SK-N-SH (cell line): ENCODE measurements at regions not wholly inside any gene's neighbourhood (a gene's known extent, or its start where the extent isn't known, plus 50 kb on each side); places are given as distances from the start of the nearest gene placed in this dataset.
A peak's percentile ranks its signal among the peaks of the same experiment; 100 is the strongest.

ENCODE experiments used
- CTCF ChIA-PET: fragments of 300-600, 350-600 bp; formaldehyde crosslinking; extraction: SDS; loops from one replicate; lab custom pipeline; 2021; lab: Yijun Ruan, JAX
- POLR2A ChIA-PET: fragments of 350-600 bp; sonication (Branson Sonifier 250); formaldehyde crosslinking; extraction: SDS; loops from one replicate; lab custom pipeline; 2020; ENCODE audit warnings: antibody characterized with exemption, inconsistent platforms; lab: Yijun Ruan, JAX
- DNase-seq: peaks from one replicate; pipeline ENCODE4 v3.0.0; 2012
- H2AFZ ChIP-seq: fragments of 200-600 bp; sonication (generic); 2 replicates; pipeline ENCODE4 v1.8.1; 2016; ENCODE audit warnings: antibody characterized with exemption, mild to moderate bottlenecking, low read depth
- H3F3A ChIP-seq: fragments of 200-600 bp; sonication (generic); replicated peaks from 2 replicates; pipeline ENCODE3; 2016; ENCODE audit warnings: antibody characterized with exemption, mild to moderate bottlenecking; ENCODE audit not compliant: insufficient read depth
- H3K27ac ChIP-seq, 2 experiments: fragments of 200-500 bp in 1 of 2; fragments of 200-600 bp in 1 of 2; sonication (Bioruptor generic) in 1 of 2; sonication (generic), shearing (Covaris generic) in 1 of 2; 2 replicates each; pipeline versions ENCODE4 v1.5.1 to v1.6.1; 2014 to 2016; ENCODE audit warnings: low read depth in 2 of 2, inconsistent platforms in 1 of 2, low read length in 1 of 2, mild to moderate bottlenecking in 1 of 2, mixed read lengths in 1 of 2
- H3K27me3 ChIP-seq: fragments of 200-600 bp; sonication (generic), shearing (Covaris generic); 2 replicates; pipeline ENCODE4 v1.6.1; 2016; ENCODE audit warnings: mixed run types; ENCODE audit not compliant: insufficient read depth
- H3K36me3 ChIP-seq, 2 experiments: fragments of 200-500 bp in 1 of 2; fragments of 200-600 bp in 1 of 2; sonication (Bioruptor generic) in 1 of 2; sonication (generic) in 1 of 2; replicated peaks in 1 of 2; 2 replicates each; pipeline versions ENCODE3 to v1.5.1; 2014 to 2016; ENCODE audit warnings: low read length in 1 of 2, mild to moderate bottlenecking in 1 of 2; ENCODE audit not compliant: insufficient read depth in 2 of 2, control insufficient read depth in 1 of 2
- H3K4me1 ChIP-seq, 2 experiments: fragments of 200-500 bp in 1 of 2; fragments of 200-600 bp in 1 of 2; sonication (Bioruptor generic) in 1 of 2; sonication (generic), shearing (Covaris generic) in 1 of 2; 2 replicates each; pipeline versions ENCODE4 v1.5.1 to v1.6.1; 2014 to 2016; ENCODE audit warnings: low read depth in 1 of 2, low read length in 1 of 2, mixed run types in 1 of 2; ENCODE audit not compliant: insufficient read depth in 2 of 2, control insufficient read depth in 1 of 2
- H3K4me2 ChIP-seq: fragments of 200-600 bp; sonication (generic), shearing (Covaris generic); 2 replicates; pipeline ENCODE4 v1.6.1; 2017; ENCODE audit warnings: mixed run types
- H3K4me3 ChIP-seq, 2 experiments: fragments of 200-500 bp in 1 of 2; fragments of 200-600 bp in 1 of 2; sonication (Bioruptor generic) in 1 of 2; sonication (generic), shearing (Covaris generic) in 1 of 2; 2 replicates each; pipeline versions ENCODE4 v1.5.1 to v1.8.1; 2014 to 2016; ENCODE audit warnings: low read depth in 2 of 2, inconsistent platforms in 1 of 2, low read length in 1 of 2, mild to moderate bottlenecking in 1 of 2, mixed read lengths in 1 of 2, moderate library complexity in 1 of 2
- H3K79me2 ChIP-seq: fragments of 200-600 bp; sonication (generic); 2 replicates; pipeline ENCODE4 v1.8.1; 2017; ENCODE audit warnings: mild to moderate bottlenecking; ENCODE audit not compliant: insufficient read depth
- H3K9ac ChIP-seq: fragments of 200-600 bp; sonication (generic); 2 replicates; pipeline ENCODE4 v1.6.1; 2017; ENCODE audit warnings: mixed run types
- H3K9me2 ChIP-seq: fragments of 200-600 bp; sonication (generic); 2 replicates; pipeline ENCODE4 v1.6.1; 2017; ENCODE audit warnings: mixed run types
- H3K9me3 ChIP-seq: fragments of 200-600 bp; sonication (generic); 2 replicates; pipeline ENCODE4 v1.6.1; 2017; ENCODE audit warnings: mixed run types, mild to moderate bottlenecking, moderate library complexity
- H4K20me1 ChIP-seq: fragments of 200-600 bp; sonication (generic); 2 replicates; pipeline ENCODE4 v1.6.1; 2017; ENCODE audit warnings: mild to moderate bottlenecking, mixed run types; ENCODE audit not compliant: insufficient read depth
- CHD2 ChIP-seq: fragments of 150-350 bp; IDR thresholded peaks from 2 replicates; pipeline ENCODE4 v1.6.1; 2018; ENCODE audit warnings: low read length; ENCODE audit not compliant: partially characterized antibody
- CTCF ChIP-seq: fragments of 200-600 bp; sonication (generic); IDR thresholded peaks from 2 replicates; pipeline ENCODE4 v1.6.1; 2017; ENCODE audit warnings: antibody characterized with exemption, mild to moderate bottlenecking, moderate library complexity
- ELF1 ChIP-seq: IDR thresholded peaks from 2 replicates; pipeline ENCODE4 v1.4.0; 2012
- EP300 ChIP-seq, 2 experiments: IDR thresholded peaks; 2 replicates each; pipeline versions ENCODE4 v1.4.0 to v1.6.1; 2012; ENCODE audit warnings: borderline replicate concordance in 1 of 2, low read depth in 1 of 2, low read length in 1 of 2
- EZH2phosphoT487 ChIP-seq: fragments of 200-600 bp; sonication (generic); IDR thresholded peaks from 2 replicates; pipeline ENCODE4 v1.6.1; 2017; ENCODE audit warnings: low read depth, mixed run types, mild to moderate bottlenecking, antibody characterized with exemption, moderate library complexity, borderline replicate concordance
- FOSL2 ChIP-seq: IDR thresholded peaks from 2 replicates; pipeline ENCODE4 v1.4.0; 2012; ENCODE audit warnings: low read depth, mild to moderate bottlenecking, moderate library complexity, borderline replicate concordance
- FOXJ3 ChIP-seq: sonication (generic); formaldehyde crosslinking; IDR thresholded peaks from 2 replicates; pipeline ENCODE4 v1.5.1; 2020; ENCODE audit warnings: mild to moderate bottlenecking, missing genetic modification reagents
- FOXM1 ChIP-seq: IDR thresholded peaks from 2 replicates; pipeline ENCODE4 v1.4.0; 2012; ENCODE audit warnings: low read depth, mild to moderate bottlenecking
- MEF2A ChIP-seq: IDR thresholded peaks from 2 replicates; pipeline ENCODE4 v1.4.0; 2012; ENCODE audit warnings: low read depth, borderline replicate concordance
- MXI1 ChIP-seq: IDR thresholded peaks from 2 replicates; pipeline ENCODE4 v1.6.1; 2012; ENCODE audit warnings: mild to moderate bottlenecking, low read depth, low read length, improper control_type of control experiment
- NFIC ChIP-seq: IDR thresholded peaks from 2 replicates; pipeline ENCODE4 v1.4.0; 2012; ENCODE audit warnings: borderline replicate concordance
- NRF1 ChIP-seq: IDR thresholded peaks from 2 replicates; pipeline ENCODE4 v1.6.1; 2012; ENCODE audit warnings: low read depth, mild to moderate bottlenecking, low read length
- POLR2AphosphoS5 ChIP-seq: IDR thresholded peaks from 2 replicates; pipeline ENCODE4 v1.6.1; 2012; ENCODE audit warnings: low read depth, low read length
- RAD21 ChIP-seq: IDR thresholded peaks from 2 replicates; pipeline ENCODE4 v1.6.1; 2012; ENCODE audit warnings: mild to moderate bottlenecking, low read length
- RCOR1 ChIP-seq: fragments of 150-350 bp; IDR thresholded peaks from 2 replicates; pipeline ENCODE4 v1.6.1; 2017; ENCODE audit warnings: antibody characterized with exemption, low read length
- RFX5 ChIP-seq: IDR thresholded peaks from 2 replicates; pipeline ENCODE4 v1.6.1; 2012; ENCODE audit warnings: mild to moderate bottlenecking, improper control_type of control experiment, low read length
- RXRA ChIP-seq: IDR thresholded peaks from 2 replicates; pipeline ENCODE4 v1.4.0; 2012; ENCODE audit warnings: low read depth, mild to moderate bottlenecking, borderline replicate concordance
- SIN3A ChIP-seq: IDR thresholded peaks from 2 replicates; pipeline ENCODE4 v1.6.1; 2012; ENCODE audit warnings: low read depth, mild to moderate bottlenecking, low read length, moderate library complexity, borderline replicate concordance
- SMC3 ChIP-seq: IDR thresholded peaks from 2 replicates; pipeline ENCODE4 v1.6.1; 2012; ENCODE audit warnings: low read depth, low read length, improper control_type of control experiment
- TAF1 ChIP-seq: IDR thresholded peaks from 2 replicates; pipeline ENCODE4 v1.6.1; 2012; ENCODE audit warnings: low read depth, mild to moderate bottlenecking, low read length, moderate library complexity, borderline replicate concordance
- TCF12 ChIP-seq: IDR thresholded peaks from 2 replicates; pipeline ENCODE4 v1.4.0; 2012
- TEAD4 ChIP-seq: IDR thresholded peaks from 2 replicates; pipeline ENCODE4 v1.4.0; 2012; ENCODE audit warnings: mild to moderate bottlenecking, borderline replicate concordance; ENCODE audit not compliant: insufficient read depth
- ZBTB33 ChIP-seq: IDR thresholded peaks from 2 replicates; pipeline ENCODE4 v1.4.0; 2012; ENCODE audit warnings: low read depth, borderline replicate concordance
- WGBS: methylation state at CpG from one replicate; pipeline ENCODE4 v1.1.6; 2017; ENCODE audit warnings: low lambda C conversion rate; 5-methylcytosine and 5-hydroxymethylcytosine counted together
- TF ChIP-seq, protein P1 (sequence below): IDR thresholded peaks from 2 replicates; pipeline ENCODE4 v1.4.0; 2012; ENCODE audit warnings: low read depth
- TF ChIP-seq, protein P2 (sequence below): IDR thresholded peaks from 2 replicates; pipeline ENCODE4 v1.4.0; 2012; ENCODE audit warnings: low read depth, borderline replicate concordance
- TF ChIP-seq, protein P3 (sequence below): fragments of 150-350 bp; IDR thresholded peaks from 2 replicates; pipeline ENCODE4 v1.6.1; 2017; ENCODE audit warnings: antibody characterized with exemption, low read length, low read depth, borderline replicate concordance
- TF ChIP-seq, protein P4 (sequence below): fragments of 150-350 bp; IDR thresholded peaks from 2 replicates; pipeline ENCODE4 v1.6.1; 2016; ENCODE audit warnings: mild to moderate bottlenecking, low read depth, low read length

GRCh38 chr3:124395584-124396338 is 334.5 kb upstream of the UMPS start:
- no peaks in the 10 kb centered on the region for H3F3A ChIP-seq
- CTCF ChIA-PET = interaction anchor here (1.1 kb wide), 2 partner anchors 72 to 390 kb away, joined by 3 read pairs; no protein-coding TSS in a partner anchor
- no peak overlapping the region for H3K9ac ChIP-seq
- no peaks in the 10 kb centered on the region for H4K20me1 ChIP-seq
- H3K79me2 ChIP-seq = no peaks in the 10 kb centered on the region
- H3K36me3 ChIP-seq = peaks cover 23 to 26% of the 10 kb centered on the region in 2 experiments
- no peak overlapping the region for H3K4me2 ChIP-seq
- H3K27me3 ChIP-seq = no peaks in the 10 kb centered on the region
- no peaks in the 10 kb centered on the region for H3K9me3 ChIP-seq
- peak overlapping the region in 1 of 2 experiments; percentile 96; a peak in 2 of 4 replicates for H3K27ac ChIP-seq
- H3K9me2 ChIP-seq = no peaks in the 10 kb centered on the region
- POLR2A ChIA-PET = no interaction called here
- peaks cover 0 to 36% of the 10 kb centered on the region in 2 experiments; a peak in 2 of 4 replicates for H3K4me1 ChIP-seq
- WGBS = 75% methylated on average over 1 of the region's 1 CpG
- H2AFZ ChIP-seq = no peak overlapping the region
- no peak overlapping the region for H3K4me3 ChIP-seq
- peak; percentile 82 for DNase-seq
- TF ChIP-seq EZH2phosphoT487 (no peak), MEF2A (no peak), RFX5 (no peak), MXI1 (peak; percentile 31; the same call in 1 of the 2 replicates), NRF1 (no peak), RAD21 (peak; percentile 24; the same call in 1 of the 2 replicates), RXRA (no peak), SIN3A (no peak), FOXJ3 (CRISPR knock-in tag) (peak; percentile 87), SMC3 (no peak; the same call in 1 of the 2 replicates), NFIC (peak; percentile 51; the same call in 1 of the 2 replicates), RCOR1 (peak; percentile 78; the same call in 1 of the 2 replicates), FOXM1 (no peak), EP300 (IDR thresholded peaks at IDR 0.05; ENCODE audit: borderline replicate concordance in 1 of 2, low read depth in 1 of 2, low read length in 1 of 2) (peak in 1 of 2 experiments; percentile 97; a peak in 2 of 4 replicates), TEAD4 (no peak), CTCF (no peak), TAF1 (no peak), ELF1 (no peak), POLR2AphosphoS5 (no peak), CHD2 (peak; percentile 72), FOSL2 (no peak), TCF12 (peak; percentile 34), ZBTB33 (no peak)
- TF ChIP-seq, protein P1, sequence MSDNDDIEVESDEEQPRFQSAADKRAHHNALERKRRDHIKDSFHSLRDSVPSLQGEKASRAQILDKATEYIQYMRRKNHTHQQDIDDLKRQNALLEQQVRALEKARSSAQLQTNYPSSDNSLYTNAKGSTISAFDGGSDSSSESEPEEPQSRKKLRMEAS = no peak
- TF ChIP-seq, protein P2, sequence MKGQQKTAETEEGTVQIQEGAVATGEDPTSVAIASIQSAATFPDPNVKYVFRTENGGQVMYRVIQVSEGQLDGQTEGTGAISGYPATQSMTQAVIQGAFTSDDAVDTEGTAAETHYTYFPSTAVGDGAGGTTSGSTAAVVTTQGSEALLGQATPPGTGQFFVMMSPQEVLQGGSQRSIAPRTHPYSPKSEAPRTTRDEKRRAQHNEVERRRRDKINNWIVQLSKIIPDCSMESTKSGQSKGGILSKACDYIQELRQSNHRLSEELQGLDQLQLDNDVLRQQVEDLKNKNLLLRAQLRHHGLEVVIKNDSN = no peak
- TF ChIP-seq, protein P3, sequence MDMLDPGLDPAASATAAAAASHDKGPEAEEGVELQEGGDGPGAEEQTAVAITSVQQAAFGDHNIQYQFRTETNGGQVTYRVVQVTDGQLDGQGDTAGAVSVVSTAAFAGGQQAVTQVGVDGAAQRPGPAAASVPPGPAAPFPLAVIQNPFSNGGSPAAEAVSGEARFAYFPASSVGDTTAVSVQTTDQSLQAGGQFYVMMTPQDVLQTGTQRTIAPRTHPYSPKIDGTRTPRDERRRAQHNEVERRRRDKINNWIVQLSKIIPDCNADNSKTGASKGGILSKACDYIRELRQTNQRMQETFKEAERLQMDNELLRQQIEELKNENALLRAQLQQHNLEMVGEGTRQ = no peak
- TF ChIP-seq, protein P4, sequence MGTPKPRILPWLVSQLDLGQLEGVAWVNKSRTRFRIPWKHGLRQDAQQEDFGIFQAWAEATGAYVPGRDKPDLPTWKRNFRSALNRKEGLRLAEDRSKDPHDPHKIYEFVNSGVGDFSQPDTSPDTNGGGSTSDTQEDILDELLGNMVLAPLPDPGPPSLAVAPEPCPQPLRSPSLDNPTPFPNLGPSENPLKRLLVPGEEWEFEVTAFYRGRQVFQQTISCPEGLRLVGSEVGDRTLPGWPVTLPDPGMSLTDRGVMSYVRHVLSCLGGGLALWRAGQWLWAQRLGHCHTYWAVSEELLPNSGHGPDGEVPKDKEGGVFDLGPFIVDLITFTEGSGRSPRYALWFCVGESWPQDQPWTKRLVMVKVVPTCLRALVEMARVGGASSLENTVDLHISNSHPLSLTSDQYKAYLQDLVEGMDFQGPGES = no peak
